ENCODE measurements at regions not wholly inside any gene's neighbourhood (a gene's known extent, or its start where the extent isn't known, plus 50 kb on each side); places are given as distances from the start of the nearest gene placed in this dataset.

GRCh38 chr15:79380755-79381497, 51.2 kb upstream of the MINAR1 start:
- no peak overlapping the region for H3K27ac ChIP-seq
- WGBS, 2 donors: 48 to 49% methylated on average over 4 of the region's 4 CpGs
- ATAC-seq (ENCODE audit: low FRiP score in 2 of 2): peak; percentile 68 to 91

GRCh38 chr15:79381593-79381992, 50.5 kb upstream of the MINAR1 start:
- H3K4me3 ChIP-seq: no peak overlapping the region
- H3K9me3 ChIP-seq: no peaks in the 10 kb centered on the region
- no peaks in the 10 kb centered on the region for H3K36me3 ChIP-seq
- no peaks in the 10 kb centered on the region for H3K27me3 ChIP-seq
- H3K27ac ChIP-seq: no peak overlapping the region
- no peaks in the 10 kb centered on the region for H3K4me1 ChIP-seq
- ATAC-seq (ENCODE audit: low FRiP score in 2 of 2): no peak
- no peak for DNase-seq
- TF ChIP-seq POLR2A (IDR thresholded peaks at IDR 0.05) (no peak), POLR2AphosphoS5 (IDR thresholded peaks at IDR 0.05) (no peak), EP300 (IDR thresholded peaks at IDR 0.05) (no peak), CTCF (IDR thresholded peaks at IDR 0.05) (no peak)

More at GRCh38 chr15:79380755-79381497, 51.2 kb upstream of the MINAR1 start:
- H3K4me3 ChIP-seq: no peak overlapping the region
- DNase-seq: peak in 1 of 2 donors; percentile 67
- H3K27me3 ChIP-seq: no peaks in the 10 kb centered on the region
- H3K36me3 ChIP-seq: no peaks in the 10 kb centered on the region
- peak; percentile 54 to 77 (median 74) for TF ChIP-seq CTCF (IDR thresholded peaks at IDR 0.05)
- no peak for TF ChIP-seq POLR2AphosphoS5 (IDR thresholded peaks at IDR 0.05)
- H3K4me1 ChIP-seq: no peaks in the 10 kb centered on the region
- no peaks in the 10 kb centered on the region for H3K9me3 ChIP-seq
